HuH-7 (cell line): ENCODE measurements at regions not wholly inside any gene's neighbourhood (a gene's known extent, or its start where the extent isn't known, plus 50 kb on each side); places are given as distances from the start of the nearest gene placed in this dataset.

Experiments
- DNase-seq: peaks from one replicate; pipeline ENCODE4 v3.0.0; 2011; ENCODE audit warnings: low spot score

DNA sequence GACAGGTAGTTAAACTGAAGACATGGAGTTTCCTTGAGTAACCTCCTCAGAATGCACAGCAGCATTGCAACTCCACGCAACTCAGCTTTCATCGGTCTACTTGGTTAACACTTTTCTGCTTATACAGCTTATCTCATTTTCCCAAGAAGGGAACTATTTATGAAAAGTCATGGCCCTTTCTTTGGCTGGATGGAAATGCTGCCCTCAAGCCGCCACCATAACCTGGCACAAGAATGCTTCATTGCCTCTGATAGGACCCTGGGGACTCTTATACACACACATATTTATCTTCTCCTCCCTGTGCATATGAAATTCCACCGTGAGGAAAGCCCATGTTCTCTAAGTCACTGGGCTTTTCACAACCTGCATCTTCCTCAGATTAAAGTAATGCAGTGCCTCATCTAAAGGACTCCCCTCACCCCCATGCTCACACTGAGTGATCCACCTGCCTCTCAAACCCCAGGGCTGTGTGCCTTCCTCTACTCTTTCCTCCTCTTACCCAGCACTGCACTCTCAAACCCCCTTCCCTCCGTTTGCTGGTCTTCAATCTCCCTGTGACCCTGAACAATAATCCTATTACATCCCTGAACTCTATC is 192.0 kb upstream of the HNRNPA3 start:
- DNase-seq, result no peak

DNA sequence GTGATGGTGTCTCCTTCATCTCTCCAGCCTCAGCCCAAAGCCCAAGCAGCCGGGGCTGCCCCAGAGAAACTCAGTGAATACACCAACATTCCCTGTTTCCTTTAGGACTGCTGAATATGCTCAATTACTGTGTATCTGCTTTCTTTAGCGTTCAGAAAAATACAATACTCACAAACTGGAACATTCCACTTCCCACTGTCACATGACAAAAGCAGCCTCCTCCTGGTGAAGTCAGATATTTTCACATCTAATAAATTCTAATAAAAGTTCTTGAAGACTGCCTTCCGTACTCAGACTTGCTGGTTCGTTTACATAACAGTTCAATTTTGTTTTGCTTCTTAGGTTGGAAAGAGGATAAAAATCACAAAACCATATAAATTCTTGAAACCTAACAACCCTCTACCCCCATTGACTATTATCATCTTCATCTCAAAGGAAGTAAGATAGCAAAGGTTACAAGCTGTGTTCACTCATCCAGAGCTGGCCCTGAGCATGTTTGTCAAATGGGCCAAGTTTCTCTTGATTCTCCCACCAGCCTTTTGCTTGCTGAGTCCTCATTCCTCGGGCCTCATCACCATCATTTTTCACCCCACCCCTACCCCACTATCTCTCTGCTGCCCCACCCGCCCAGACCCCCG is 190.8 kb upstream of the HNRNPA3 start:
- DNase-seq, result no peak

- DNase-seq, result no peak
Measured at GRCh38 chr2:177024765-177025164, 187.8 kb upstream of the HNRNPA3 start.

DNA sequence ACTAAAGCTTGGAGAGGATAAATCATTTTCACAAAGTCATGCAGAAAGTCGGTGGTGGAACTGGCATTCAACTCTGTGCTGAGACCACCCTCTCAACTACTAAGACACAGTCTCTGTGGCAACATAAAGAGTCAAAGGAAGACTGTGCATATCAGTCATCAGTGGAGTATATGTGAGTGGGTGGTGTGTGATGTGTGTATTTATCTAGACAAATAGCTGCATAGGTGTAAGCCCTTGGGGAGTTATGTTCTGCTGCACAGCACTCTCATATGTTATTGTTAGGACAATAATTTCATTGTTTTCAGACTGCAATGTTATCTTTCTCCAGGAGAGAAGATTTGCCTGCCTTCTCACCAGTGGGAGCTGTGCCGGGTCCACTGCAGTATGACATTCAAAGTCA is 186.3 kb upstream of the HNRNPA3 start:
- no peak for DNase-seq

GRCh38 chr2:177026956-177027355 is 185.6 kb upstream of the HNRNPA3 start:
- DNase-seq, result no peak

DNA sequence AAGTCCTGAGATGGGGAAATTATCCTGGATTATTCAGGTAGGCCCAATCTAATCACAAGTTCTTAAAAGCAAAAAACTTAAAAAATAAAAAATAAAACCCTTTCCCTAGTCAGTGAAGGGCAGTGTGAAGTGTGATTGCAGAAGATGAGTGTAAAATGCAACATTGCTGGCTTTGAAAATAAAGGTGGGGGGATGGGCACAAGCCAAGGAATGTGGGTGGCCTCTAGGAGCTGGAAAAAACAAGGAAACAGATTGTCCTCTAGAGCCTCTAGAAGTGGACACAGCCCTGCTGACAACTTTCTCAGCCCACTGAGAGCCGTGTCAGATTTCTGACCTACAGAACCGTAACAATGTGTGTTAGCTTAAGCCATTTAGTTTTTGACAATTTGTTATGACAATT is 184.3 kb upstream of the HNRNPA3 start:
- DNase-seq, result no peak

GRCh38 chr2:177029075-177029474 is 183.5 kb upstream of the HNRNPA3 start:
- DNase-seq, result no peak

GRCh38 chr2:177029501-177029900 is 183.1 kb upstream of the HNRNPA3 start:
- no peak for DNase-seq

DNA sequence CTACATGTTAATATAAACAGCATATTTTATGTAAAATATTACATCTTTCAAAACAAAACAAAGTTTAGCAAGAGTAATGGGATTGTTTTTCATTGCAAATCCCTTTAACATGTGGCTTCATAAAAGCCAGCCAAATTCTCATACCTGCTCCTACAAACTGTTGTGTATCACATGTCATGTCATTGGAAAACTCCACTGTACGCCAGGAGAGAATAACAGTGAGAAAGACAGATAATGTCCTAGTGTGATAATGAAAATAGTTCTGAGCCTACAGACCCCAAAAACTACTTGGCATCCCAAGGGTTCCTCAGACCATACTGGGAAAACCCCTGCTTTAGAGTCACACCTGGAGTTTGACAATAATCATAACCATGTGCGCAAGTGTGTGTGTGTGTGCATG is 182.7 kb upstream of the HNRNPA3 start:
- DNase-seq, result no peak

- DNase-seq, result no peak
Measured at GRCh38 chr2:177030451-177031105, 182.0 kb upstream of the HNRNPA3 start.

- no peak for DNase-seq
Measured at GRCh38 chr2:177031438-177032180, 181.0 kb upstream of the HNRNPA3 start.

GRCh38 chr2:177036747-177037146 is 175.8 kb upstream of the HNRNPA3 start:
- no peak for DNase-seq

- DNase-seq, result no peak
Measured at GRCh38 chr2:177037569-177037968, 175.0 kb upstream of the HNRNPA3 start.

- DNase-seq, result no peak
Measured at GRCh38 chr2:177038787-177039484, 173.7 kb upstream of the HNRNPA3 start.

GRCh38 chr2:177042311-177042710 is 170.3 kb upstream of the HNRNPA3 start:
- no peak for DNase-seq

- no peak for DNase-seq
Measured at GRCh38 chr2:177044671-177045070, 167.9 kb upstream of the HNRNPA3 start.

- no peak for DNase-seq
Measured at GRCh38 chr2:177048981-177049380, 163.6 kb upstream of the HNRNPA3 start.

DNA sequence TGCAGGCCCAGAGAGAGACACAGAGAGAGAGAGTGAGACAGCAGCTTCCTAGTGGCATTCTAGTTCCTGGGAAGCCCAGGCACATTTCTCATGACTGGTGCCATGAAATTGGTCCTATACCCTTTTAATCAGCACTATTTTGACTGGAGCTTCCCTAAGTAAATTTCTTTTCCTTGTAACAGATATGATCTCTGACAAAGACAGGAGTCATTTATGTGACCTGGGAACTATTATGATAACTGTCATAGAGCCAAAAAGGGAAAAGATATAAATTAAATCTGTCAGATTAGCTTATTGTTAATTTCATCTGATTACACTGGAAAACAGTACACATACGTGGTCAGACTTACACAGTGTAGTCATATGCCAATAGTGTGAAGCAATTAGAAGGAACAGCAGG is 161.3 kb upstream of the HNRNPA3 start:
- DNase-seq, result no peak

DNA sequence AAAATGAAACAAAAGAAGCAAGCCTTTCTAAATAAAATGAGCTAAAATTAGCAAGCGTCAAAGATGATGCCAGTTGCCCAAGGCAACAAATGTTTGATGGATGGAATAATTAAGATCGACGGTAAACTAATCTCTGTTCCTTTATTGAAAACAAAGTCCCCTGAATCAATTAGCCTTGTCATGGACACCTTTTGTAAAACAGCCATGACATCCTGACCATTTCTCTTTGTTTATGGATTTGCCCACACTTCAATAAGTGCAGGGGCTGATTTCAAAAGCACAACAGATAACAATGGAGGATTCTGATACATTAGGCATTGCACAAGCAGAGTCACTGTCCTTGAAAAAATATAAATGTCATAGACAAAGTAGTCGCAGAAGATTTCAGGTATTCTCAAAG is 160.1 kb upstream of the HNRNPA3 start:
- DNase-seq, result no peak

- no peak for DNase-seq
Measured at GRCh38 chr2:177053038-177053437, 159.6 kb upstream of the HNRNPA3 start.

DNA sequence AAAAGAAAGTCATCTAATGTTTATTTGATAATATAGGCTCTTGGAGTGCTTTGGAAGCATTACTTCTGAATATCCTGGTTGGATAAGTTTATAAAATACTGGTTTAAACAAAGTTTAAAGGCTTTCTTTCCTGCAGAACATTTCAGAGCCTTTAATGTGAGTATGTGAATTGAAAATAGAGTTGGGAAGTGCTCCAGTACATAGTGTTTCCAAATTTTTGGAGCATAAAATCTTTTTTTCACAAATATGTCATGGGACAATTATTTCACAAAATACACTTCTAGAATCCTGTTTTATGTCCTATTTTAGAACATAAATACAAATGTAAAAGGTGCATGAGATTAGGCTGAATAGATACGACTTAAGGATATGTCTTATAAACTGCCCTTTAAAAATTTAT is 158.9 kb upstream of the HNRNPA3 start:
- no peak for DNase-seq

GRCh38 chr2:177056481-177056929 is 156.1 kb upstream of the HNRNPA3 start:
- DNase-seq, result peak; percentile 30
